ENCODE measurements at regions not wholly inside any gene's neighbourhood (a gene's known extent, or its start where the extent isn't known, plus 50 kb on each side); places are given as distances from the start of the nearest gene placed in this dataset.

DNA sequence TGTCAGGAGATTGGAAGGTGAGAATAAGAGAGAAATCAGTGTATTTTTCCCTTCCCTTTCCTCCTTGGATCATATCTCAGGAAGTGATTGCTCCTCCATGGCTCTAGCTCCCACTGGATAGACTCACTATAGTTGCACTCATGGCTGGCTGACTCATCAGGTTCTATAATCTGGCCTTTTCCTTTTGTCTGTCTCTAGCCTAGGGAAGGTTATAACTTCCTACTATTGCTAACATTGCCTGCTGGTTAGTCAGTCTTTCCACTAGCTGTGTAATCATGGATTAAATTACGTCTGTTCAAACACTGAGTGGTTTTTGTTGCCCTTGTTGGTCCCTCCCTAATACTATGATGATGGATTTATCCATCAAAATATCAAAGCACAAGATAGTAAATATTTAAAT lies 195.5 kb upstream of the VEGFC start:
- peak; percentile 10 for DNase-seq

DNA sequence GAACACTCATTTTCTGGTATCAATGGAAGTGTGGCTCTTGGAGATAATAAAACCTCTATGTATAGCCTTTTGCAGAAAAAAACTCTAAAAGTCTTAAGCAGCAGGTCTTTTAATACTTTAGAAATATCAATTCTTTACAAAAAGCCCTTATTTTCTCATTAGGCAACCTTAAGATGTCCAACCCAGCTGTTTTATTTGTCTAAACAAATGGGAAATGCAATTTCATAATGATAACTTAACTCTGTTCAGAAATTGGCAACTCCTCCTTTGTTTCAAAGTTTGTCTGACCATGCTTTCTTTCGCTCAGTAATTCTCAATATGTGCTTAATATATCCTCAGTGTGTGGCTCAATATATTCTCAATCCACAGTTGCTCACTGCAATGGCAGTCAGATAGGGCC lies 196.5 kb upstream of the VEGFC start:
- no peak for DNase-seq

DNA sequence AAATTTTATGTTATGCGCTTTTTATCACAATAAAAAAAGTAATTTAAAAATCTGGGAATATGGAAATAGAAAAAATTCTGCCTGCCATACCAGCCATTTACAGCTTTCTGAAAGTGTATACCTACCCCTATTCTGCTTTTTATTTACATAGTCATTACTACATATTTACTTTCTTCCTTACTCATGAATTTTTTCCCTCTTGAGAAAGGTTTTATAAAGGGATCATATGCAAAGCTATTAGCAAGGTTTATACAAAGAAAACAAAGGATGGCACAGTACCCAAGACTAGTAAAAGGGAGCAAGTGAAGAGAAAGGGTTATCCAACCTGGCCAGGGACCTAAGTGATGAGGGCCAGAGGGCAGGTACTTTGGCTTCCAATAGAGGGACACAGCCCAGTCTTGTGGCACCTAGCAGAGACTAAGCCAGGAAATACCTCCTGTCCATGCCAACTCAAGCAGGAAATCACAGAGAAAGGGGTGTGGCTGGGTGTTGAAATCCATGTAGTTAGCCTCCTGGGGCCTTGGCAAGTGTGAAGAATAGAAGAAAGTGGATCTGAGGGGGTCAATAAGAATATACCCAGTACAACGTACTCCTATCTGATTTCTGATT lies 207.3 kb upstream of the VEGFC start:
- DNase-seq = no peak

DNA sequence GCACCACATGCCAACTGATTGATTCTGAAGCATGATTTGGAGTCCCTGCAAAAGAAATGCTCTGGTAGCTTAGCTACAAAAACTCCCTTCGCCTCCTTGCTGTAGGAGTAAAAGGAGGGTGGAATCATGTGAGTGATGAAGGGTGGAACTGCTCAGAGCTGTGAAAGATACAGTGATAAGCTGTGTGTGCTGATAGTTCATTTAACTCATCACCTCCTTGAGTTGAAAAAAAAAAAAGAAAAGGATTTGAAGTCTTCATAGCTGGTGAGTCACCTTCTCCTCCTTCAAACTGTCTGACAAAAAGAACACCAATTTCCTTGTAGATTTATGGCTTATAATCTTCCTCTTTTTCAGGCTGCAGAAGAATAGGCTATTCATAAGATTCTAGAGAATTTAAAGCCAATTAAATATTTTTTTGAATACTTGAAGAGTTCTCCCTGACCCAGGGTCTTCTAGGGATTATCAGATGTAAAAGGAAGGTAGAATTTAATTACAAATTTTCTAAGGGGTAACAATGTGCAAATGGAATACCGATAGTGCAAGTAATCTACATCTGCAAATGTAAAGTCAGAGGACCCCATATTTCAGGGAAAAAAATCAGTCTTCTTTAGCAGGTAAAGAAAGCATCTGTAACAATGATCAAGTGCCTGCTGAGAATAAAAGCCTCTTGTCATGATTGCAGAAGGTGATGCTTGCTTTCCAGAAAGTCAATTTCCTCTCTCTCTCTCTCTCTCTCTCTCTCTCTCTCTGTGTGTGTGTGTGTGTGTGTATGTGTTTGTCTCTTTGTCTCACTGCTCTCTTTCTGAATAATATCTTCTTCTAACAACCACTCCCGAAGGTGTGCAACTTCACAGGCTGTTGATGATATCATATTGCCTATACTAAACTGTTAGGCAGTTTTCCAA lies 208.8 kb upstream of the VEGFC start:
- no peak for DNase-seq

DNA sequence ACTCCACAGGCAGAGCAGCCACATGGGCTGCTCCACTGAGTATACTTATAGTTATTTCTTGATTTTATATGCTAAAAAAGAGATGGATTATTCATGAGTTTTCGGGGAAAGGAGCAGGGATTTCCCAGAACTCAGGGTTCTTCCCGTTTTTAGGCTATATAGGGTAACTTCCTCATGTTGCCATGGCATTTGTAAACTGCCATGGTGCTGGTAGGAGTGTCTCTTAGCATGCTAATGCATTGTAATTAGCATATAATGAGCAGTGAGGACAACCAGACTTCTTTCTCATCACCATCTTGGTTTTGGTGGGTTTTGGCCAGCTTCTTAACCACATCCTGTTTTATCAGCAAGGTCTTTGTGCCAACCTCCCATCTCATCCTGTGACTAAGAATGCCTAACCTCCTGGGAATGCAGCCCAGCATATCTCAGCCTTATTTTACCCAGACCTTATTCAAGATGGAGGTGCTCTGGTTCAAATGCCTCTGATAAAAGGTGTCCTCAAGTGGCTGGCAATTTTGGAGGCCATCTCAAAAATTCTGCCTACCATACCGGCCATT lies 213.0 kb upstream of the VEGFC start:
- DNase-seq = no peak

DNA sequence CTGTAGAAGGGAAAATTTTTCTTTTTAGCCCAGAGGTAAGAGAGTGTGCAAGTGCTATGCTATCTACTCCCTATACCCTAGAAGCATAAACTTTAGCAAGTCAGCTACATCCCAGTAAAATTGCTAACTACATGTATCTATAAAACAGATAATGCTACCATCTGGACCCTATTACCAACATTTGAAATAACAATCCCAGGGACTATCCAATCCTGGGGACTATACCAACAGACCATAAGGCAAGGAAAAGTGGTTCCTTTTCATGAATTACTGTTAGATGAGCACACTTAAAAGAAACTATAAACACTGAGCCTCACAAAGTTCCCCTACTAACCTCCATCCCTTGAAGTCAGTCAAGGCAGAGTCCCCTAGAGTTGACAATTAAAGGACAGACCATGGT lies 213.6 kb upstream of the VEGFC start:
- no peak for DNase-seq

DNA sequence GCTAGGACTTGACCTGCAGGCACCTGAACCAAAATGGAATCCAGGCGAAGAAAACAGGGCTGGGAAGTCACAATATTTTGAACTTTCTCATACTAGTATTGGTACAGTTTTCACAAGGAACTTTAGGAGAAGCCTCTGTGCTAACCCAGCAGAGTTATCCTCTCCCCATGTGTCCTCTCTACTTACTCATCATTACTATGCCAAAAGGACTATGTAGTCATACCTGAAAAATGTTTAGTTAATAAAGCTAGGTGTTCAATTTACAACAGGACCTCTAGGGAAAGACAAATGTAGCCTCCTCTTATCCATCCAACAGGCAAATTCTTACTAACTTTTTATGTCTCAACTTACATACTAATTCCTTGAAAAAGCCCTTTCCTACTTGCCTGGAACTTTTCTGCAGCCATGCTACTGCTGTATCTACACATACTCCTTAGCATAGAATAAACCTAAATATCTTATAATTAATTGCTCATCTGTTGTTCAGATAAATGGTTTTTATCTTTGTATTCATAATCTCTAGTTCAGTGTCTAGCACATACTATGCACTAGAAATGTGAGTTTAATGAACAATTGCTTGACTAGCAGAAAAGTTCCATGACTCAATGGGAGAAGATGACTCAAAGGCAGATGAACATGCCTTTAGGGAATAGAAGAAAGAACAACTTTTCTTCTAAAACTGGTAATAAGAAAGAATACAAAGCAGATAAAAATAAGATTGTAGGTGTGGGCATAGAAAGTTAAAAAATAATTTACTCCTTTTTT lies 215.5 kb upstream of the VEGFC start:
- DNase-seq = no peak

DNA sequence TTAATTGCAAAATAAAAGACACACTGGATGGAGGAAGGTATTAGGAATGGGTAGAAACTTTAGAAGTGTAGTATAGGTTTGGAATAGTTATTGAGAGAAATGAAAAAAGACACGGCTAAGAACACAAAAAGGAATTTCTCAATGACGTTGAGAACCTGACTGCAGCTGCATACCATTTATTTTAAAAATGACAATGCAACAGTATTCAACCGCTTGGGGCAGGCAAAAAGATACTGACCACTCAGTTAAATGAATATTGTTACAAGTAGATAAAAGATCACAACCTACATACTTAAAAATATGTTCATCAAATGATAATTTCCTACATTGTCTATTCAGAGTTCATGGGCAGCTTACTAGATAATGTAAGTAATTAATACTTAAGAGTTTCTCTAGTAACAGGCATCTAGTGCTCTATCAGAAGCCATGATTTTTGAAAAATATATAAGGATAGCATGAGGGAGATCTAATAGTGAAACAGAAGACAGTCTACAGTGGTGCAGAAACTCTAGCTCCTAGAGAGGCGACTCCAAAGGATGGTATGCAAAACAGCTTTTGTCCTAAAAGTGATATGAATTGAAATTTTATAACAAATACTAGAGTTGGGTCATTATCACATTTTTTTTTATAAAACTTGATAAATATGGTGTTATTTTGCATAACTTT lies 216.2 kb upstream of the VEGFC start:
- no peak for DNase-seq

DNA sequence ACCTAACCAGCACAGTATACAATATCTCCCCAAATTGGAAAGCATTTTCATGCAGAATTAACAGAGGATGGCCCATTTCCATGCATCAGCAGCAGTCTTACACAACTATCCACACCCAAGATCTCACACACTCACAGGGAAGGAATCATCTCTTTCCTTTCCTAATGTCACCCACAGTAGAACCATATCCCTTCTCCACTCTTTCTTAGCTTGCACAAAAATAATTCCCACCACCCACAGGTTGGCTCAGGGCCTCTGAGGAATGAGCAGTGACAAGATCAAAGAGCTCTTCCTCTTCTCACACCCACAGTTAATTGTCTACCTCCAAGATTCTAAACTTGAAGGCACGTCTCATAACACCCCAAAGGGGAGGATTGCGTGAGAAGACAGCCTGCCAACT lies 217.7 kb upstream of the VEGFC start:
- DNase-seq = no peak

DNA sequence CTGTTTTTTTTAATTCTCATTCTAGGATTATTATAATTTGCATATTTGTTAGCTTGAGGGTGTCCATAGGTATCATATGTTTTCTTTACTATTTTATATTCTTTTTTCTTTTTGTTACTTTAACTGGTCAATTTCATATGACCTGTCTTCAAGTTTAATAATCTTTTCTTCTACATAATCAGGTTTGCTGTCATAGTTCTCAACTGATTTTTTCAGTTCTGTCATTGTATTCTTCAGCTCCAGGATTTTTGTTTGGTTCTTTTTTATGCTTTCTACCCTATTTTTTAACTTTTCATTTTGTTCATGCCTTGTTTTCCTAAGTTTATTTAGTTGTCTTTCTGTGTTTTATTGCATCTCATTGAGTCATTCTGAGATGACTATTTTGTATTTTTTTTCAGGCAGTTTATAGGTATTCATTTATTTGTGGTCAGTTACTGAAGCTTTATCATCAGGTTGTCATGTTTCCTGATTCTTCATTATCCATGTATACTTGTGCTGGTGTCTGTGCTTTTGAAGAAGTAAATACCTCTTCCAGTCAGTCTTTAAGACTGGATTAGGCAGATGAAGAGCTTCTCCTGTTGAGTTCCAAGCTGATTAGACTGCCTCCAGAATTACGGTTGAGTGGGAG lies 220.3 kb upstream of the VEGFC start:
- no peak for DNase-seq

DNA sequence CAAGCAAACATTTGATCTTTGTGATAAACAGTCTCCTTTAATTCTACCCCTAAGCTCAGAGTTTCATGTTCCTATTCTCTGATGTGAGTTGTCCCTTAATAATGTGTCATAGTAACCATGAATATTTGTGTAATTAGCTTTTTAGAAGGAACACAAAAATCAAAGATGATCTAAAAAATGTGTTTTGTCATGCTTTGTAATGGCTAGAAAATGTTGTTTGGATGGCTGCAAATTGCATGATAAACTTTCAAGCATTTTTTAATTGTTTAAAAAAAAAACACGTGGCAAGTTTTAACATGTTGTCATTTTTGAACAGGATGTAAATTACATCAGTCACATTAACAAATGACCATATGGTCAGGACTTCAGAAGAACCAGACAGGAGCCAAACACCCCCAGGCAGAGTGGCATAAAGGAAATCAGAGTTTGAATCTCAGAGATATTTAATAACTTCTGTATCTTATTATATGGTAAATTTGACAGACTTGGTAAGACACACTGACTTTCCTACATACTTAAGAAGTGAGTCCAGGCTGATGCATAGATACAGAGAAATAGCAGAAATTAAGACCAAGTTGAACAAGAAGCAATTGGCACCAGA lies 223.9 kb upstream of the VEGFC start:
- no peak for DNase-seq

DNA sequence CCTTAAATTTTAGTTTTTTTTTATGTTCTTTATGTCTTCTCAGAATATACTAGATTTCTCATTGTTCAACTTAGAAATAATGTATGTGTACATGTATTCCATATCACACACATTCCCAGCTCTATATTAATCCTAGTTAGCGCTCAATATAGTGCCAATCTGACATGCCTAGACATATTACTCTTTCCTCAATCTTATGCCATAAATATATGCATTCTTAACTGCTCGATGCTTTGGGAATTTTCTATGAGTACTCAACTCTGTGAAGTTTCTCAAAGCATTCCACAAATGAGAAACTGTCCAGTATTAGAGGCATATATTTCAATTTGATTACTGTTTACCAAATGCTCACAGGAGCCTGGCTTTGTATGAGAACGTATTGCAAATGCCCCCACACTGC lies 231.2 kb upstream of the VEGFC start:
- no peak for DNase-seq

DNA sequence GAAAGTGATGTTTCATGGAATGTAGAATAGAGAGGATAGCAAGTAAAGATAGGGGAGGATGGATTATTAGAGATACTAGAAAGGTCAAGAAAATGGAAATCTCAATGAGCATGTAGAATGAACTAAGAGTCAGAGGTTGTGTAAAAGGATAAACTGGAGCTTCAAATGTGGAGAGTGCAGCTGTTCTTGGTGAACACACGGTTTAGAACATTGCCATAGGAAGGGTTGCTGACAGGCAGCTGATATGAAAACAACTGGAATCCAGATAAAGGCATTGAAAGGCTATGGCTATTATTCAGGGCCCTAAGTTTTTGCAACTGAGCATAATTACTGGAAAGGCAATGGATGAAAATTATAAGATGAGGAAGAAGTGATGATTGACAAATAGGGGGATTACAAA lies 239.6 kb upstream of the VEGFC start:
- no peak for DNase-seq

DNA sequence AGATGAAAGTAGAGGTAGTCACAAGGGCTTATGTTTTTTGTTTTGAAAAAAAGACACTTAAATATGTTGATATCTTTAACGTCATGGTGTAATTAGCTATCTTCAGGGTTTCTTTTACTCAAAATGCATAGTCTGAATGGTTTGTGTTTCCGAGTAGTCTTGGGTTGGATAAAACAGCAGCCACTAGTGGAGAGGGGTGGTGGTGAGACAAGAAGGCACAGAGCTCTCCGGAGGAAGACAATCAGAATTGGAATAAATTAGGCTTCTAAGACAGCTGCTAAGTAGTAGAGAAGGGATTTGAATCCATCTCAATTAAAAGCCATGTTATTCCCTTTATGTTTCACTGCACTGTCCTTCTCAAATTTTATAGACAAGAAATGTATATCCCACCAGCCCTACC lies 240.4 kb upstream of the VEGFC start:
- no peak for DNase-seq

DNA sequence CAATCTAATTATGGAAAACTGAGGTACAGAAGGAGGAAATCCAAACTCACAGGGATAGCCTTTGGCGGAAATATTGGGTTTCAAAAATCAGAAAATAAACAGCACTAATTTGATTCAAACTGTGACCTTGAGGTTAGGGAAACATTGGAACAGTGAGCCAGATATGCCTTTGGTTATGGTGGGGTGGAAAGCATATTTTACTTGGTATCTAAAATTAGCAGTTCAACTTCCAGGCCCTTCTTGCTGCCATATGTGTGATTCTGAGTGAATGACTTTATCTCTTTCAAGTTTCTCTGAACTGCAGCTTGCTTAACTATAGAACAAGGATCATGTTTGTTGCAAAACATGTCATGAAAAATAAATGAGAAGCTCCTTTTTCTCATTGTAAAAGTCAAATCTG lies 240.9 kb upstream of the VEGFC start:
- DNase-seq = no peak

DNA sequence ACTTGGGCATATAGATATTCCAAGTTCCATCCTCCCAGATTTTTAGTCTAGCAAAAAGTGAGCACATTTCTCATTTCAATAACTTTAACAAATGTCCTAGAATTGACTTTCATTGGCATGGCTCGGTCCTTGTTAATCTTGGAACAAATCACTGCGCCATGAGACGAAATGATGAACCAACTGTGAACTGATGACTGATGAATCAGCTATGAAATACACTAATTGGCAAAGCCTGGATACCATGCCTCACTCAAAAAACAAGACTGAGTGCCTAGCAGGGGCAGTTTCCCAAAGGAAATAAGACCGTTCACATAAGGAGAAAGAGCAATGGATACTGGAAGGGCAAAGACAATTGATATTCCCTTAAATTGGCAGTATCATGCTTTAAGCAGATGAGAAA lies 248.6 kb upstream of the VEGFC start:
- no peak for DNase-seq

DNA sequence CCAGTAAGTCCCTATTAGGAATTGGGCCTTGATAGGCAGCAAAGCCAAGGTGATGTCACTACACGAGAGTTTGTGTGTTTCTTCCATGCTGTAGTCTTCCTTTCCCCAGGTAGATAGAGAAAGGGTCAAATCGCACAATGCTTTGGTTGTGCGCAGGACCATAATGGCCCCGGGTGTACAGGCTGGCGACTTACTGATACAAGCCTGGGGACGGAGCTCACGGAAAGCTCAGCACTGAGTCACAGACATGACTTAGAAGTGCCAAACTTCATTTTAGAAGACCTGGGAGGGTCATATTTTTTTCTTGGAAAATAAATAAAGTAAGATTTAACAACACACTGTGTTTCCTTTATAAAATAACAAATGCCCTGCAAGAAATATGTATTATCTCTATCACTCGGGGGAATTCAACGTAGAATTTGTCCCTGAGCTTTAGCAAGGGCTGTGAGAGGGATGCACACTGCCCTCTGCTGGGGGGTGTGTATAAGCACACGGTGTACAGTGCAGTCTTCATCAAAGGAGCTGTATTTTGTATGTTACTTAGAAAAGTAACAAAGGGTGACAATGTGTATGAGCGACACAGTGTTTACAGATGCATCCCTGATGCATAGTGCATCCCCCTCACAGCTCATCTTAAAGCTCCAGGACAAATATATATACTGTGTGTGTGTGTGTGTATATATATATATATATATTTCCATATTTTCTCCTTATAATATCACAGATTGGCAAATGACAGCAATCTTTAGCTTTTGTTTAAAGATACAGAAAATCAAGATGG lies 254.5 kb upstream of the VEGFC start:
- DNase-seq = no peak

DNA sequence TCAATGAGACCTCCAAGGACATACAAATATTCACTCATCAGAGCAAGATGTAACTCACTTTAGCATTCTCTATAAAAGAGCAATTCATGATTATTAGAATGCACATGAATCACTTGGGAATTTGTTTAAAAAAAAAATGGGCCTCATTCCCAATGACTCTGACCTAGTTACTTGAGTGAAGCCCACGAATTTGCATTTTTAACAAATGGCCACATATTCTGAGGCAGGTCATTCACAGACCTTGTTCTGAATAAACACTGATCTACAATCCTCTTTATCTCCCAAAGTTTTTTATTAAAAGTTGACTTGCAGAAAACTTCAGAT lies 255.1 kb upstream of the VEGFC start:
- no peak for DNase-seq

DNA sequence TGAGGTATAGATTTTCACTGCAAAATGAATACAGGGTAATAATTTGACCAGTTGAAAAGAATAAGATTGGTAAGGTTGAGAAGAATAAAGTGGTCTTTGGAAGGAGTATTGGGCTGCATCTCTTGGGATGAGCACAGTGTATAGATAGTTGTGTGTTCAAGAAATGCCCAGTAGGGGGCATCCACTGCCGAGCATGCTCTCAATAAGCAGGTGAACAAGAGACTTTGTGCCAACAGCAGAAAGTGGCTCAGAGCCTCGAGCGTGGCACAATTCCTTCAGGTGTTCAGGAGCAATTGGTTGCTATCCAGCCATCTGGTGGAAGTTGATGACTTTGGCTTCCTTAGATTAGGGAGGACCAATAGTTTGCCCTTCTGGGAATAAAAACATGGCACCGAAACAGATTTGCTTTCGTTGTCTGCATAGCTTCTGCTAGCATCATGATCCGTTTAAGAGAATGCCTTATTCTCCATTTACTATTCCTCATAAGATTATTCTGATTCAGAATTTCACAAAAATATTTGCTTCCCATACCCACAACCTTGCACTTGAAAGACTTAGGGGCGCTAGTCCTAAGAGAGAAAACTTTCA lies 258.1 kb upstream of the NEIL3 start:
- DNase-seq = no peak

DNA sequence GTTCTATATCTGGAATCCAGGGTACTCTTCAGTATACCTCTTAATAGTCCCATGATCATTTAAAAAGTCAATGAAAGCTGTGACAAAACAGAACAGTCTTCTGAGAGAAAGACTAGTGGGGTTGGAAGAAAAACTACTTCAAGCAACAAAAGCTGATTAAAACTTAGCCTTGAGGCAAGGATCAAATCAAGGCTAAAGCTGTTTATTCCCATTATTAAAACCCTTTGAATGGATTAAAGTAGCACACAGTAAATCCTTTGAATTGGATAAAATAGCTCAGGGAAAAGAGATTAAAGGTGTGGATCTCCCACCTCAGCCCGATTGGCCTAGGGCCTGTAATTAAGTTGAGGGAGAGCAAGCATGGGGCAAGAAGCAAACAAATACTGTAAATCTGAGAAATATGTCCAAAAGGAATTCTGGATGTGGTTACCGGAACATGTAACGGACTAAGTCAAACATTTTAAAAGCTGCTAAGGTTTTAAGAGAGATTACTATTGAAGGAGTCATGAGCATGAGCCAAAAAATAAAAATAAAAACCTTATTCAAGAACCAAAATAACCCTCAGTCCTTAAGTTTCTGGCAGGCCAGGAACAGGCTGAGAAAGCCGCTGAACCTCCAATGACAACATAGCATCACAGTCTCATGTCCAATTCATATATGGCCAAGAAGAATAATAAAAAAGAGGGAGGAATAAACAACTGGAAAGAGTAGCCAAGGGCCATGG lies 257.3 kb upstream of the NEIL3 start:
- DNase-seq = no peak

Measured in 8988T (cell line).